Activated CD4-positive, alpha-beta T cell treated with anti-CD3 and anti-CD28 coated beads for 1 hour (primary cell): ENCODE measurements at regions not wholly inside any gene's neighbourhood (a gene's known extent, or its start where the extent isn't known, plus 50 kb on each side); places are given as distances from the start of the nearest gene placed in this dataset.
"Not testable (repeated sequence)": the region's sequence is repeated elsewhere in the genome, so short reads cannot be mapped to it uniquely, and the experiment has no call there.

Experiments
- DNase-seq: peaks from one replicate; pipeline ENCODE4 v3.0.0-alpha.2; 2020

DNA sequence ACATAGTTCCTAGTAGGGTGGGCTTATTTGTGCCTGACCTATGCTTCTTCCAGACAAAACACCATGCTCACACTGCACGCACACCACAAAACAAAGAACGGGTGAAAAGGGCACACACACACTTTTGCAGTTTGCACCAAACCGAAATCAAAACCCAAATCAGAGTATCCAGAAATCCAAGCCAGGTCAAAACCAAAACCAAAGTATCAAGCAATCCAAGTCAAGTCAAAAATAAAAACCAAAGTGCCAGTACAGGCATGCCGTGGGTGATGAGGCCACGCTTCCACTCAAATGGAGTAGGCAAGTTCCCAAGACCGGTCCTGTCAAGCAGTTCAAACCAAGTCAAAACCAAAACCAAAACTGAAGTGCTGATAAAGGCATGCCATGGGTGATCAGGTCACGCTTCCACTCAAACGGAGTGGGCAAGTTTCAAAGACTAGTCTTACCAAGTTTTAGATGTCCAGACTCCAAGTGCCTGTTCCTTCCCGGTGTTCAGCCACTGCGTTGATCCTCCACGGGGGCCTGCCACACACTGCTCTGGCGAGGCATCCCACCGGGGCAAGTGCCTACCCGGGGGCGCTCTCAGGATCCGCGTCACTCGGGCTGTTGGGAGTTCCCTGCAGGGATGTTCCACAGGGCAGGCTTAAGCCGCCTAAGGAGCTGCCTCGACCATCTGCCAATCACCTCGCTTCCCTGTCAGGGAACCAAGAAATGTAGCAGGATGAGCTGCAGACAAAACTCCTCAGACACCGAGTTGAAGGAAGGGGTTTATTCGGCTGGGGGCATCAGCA, 184.5 kb upstream of the SGO1 start:
- not testable (repeated sequence) for DNase-seq

DNA sequence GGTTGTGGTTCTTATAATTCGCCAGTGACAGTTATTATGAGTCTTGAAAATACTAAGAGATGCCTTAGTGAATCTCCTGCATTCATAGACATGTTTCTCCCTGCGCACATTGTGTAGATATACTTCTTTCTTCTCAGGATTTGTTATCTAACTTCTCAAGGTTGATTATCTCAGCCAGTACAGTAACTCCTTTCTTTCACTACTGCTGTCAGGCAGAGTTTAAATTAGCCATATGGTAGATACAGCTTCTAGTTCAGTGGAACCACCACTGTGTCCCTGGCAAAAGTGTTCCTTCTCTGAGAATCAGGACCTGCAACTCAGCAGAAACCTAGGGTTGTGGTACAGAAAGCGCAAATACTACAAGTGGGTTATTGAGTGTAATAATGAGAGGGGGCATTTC, 175.0 kb upstream of the SGO1 start:
- no peak for DNase-seq

DNA sequence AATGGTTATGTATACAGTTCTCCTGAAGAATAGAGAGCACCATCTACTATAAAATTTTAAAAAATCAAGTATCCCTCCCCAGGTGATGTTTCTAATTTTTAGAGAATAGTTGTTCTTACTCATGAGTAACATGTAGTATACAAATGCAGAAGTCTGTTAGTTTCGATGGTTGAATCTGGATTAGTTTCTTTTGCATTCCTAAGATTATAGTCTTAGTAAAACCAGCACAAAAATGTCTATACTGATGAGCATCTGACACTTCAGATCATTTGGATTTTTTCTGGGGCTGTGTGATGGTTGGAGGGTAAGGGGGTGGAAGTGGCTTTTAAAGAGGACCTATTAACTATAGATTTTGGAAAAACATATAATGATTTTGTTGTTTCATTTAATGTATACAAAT, 167.3 kb upstream of the SGO1 start:
- DNase-seq, result no peak

DNA sequence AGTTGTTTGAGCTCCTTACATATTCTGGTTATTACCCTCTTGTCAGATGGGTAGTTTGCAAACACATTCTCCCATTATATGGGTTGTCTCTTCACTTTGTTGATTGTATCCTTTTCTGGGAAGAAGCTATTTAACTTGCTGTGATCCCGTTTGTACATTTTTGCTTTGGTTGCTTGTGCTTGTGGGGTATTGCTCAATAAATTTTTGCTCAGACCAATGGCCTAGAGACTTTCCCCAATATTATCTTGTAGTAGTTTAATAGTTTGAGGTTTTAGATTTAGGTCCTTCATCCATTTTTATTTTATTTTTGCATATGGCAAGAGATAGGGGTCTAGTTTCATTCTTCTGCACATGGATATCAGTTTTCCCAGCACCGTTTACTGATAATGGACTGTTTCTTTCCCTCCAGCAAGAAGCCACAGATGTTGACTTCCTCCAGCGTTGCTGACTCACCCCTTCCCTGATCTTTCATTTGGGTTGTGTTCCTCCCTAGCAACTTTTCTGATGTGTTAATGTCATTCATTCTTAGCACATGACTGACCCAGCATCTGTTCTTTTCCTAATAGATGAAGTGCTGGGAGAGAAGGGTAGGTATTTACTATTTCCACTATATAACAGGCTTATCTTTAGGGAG, 166.7 kb upstream of the SGO1 start:
- no peak for DNase-seq

DNA sequence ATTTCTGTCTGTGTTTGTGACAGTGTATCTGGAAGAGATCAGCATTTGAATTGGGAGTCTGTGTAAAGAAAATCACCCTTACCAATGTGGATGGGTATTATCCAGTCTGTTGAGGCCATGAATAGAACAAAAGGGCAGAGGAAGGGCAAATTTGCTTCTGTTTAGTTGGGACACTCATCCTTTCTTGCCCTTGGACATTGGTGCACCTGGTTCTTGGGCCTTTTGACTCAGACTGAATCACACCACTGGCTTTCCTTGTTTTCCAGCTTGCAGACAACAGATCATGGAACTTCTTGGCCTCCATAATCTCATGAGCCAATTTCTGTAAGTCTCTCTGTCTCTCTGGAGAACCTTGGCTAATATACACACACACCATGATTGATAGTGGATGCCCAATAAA, 164.4 kb upstream of the SGO1 start:
- no peak for DNase-seq

DNA sequence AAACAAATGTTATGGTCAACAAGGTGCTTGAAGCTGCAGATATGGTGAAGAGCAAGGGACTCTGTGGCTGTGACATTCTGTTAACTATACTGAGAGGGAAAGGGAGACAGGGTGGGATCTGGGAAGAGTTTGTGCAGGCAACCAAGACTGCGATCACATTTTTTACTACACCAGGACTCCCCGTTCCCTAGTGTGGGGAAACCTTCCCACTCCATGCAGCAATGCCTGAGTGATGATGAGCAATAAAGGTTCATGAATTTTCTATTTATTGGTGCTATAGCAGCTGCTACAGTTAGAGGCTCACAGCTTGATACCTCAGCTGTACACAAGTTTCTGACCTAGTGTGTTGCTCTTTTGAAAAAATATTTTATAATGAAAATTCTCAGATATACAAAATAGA, 160.9 kb upstream of the SGO1 start:
- DNase-seq, result no peak

DNA sequence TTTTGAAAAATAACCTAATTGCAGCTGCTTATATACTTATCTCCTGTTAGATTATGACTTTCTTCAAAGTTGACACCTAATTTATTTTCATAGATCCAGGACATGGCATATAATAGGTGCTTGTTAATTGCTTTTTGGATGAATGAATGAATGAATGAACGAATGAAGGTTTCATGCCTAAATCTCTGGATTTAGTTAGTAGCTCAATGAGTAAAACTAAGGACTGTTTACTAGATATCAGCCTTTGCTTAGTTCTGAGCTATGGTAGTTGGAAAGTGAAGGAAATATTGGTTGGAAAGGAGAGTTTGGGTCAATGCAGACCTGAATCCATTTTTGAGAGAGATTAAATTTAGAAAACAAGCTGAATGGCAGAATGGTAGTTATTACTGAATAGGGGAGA, 160.4 kb upstream of the SGO1 start:
- DNase-seq, result no peak

DNA sequence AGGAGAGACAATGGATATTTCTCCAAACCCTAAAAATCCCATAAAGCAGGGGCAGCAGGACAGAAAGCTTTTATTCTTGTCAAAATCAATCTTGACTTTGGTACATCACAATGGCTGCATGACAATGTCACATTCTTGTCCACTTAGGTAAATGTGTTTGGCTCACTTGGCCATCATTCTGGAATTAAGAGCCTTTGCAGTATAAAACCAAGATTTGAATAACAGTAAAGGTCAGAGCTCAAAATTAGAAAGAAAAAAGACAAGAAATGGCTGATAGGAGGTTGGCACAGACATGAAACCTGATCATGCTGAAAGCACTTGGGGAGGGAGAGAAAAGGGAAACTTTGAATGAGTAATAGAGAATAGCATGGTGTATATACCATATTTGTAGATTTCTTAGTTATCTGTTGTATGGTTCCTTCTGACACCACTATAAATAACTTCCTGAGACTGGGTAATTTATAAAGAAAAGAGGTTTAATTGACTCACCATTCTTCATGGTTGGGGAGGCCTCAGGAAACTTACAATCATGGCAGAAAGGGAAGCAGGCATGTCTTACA, 158.5 kb upstream of the SGO1 start:
- no peak for DNase-seq

DNA sequence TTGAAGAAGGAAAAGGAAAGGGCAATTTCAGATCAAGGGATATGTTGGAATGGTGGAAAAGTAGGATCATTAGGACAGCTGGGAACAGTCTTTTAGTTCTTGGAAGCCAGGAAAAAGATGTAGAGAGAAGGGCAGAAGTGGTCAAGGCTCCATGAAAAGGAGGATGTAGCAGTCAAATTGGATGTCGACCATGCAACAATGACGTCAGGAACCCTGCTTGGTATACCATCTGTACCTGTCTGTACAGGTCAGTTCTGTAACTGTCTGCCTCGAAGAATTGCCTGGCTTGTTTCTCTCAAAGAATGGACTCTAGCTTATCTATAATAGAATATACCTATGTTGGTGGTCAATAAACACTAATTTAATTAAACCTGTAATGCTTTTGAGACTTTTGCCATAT, 157.8 kb upstream of the SGO1 start:
- DNase-seq, result no peak

DNA sequence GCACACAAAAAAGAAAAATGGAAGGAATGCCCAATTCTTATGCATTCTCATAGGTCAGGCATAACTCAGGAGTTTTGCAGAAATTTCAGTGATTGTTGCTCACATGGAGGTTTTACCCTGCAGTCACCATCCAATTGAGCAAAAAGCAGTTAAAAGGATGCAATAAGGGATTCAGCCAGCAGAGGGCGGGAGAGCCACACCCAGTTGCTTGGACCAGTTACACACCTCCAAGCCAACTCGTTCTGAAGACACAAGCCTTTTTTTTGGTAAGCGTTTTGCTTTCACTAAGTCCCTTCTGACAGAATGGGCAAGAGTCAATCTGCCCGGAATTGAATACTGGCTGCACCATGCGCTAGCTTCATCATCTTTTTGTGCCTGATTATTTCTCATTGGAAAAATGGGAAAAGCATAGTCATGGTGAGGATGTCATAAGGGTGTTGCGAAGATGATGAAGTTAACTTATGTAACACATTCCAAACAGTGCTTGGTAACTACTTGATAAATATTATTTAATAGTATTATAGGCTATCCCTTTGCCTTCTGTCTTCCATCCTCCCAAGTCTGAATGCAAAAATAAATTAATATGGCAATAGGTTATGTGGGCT, 154.4 kb upstream of the SGO1 start:
- peak; percentile 12 for DNase-seq

DNA sequence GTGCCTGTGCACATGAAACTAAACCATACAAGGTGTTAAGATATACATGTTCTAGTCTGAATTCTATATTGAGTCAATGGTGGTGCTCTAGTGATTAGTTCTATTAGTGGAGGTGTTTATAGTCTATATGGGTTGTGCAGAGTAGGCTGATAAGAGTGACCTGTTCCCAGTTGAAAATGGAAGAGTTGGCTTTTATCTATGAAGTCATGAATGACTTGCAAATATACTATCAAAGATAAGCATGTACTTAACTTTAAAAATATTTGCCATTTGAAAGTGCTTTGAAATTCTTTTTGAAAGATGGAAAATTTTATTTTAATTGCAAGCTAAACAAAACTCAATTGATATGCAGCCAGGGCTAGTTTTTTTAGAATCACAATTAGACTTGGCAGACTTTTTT, 150.6 kb upstream of the SGO1 start:
- no peak for DNase-seq

DNA sequence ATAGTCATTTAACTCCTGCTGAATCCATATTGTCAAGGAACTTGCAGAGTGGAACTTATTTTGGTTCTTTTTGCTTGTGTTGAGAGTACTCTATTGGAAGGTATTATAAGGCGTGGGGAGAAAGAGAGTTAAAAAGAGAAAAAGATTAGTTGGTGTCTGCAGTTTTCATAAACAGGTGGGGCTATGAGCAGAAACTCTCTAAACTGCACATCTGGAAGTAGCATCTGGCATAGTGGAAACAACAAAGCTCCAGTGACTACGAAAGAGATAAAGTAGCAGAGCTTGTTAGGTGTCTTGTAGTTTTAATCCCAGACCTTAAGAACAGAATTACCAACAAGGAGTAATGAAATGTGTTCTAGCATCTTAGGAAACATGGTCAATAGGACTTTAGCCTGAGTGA, 148.8 kb upstream of the SGO1 start:
- no peak for DNase-seq

DNA sequence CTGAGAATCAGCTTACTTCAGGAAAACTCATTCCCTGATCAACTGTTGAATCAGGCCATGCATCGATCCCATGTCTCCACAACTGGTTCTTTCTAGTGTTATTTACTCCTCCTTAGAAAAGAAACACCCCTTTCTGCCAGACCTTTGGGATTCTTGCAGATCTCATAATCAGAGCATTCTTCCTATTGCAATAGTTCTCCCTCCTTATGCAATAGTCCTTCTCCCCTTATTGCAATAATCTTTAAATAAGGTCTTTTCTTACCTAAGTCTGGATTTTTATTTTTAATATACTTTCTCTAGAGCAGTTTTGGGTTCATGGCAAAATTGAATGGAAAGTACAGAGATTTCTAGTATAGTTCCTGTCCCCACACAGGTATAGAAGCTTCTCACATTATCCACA, 141.9 kb upstream of the SGO1 start:
- DNase-seq, result no peak

DNA sequence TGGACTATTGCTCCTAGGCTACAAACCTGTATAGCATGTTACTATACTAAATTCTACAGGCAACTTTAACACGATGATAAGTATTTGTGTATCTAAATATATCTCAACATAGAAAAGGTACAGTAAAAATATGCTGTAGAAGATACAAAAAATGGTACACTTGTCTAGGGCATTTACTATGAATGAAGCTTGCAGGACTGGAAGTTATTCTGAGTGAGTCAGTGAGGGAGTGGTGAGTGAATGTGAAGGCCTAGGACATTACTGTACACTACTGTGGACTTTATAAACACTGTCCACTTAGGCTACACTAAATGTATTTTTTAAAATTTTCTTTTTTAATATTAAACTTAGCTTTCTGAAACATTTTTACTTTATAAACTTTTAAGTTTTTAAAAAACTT, 140.5 kb upstream of the SGO1 start:
- no peak for DNase-seq

DNA sequence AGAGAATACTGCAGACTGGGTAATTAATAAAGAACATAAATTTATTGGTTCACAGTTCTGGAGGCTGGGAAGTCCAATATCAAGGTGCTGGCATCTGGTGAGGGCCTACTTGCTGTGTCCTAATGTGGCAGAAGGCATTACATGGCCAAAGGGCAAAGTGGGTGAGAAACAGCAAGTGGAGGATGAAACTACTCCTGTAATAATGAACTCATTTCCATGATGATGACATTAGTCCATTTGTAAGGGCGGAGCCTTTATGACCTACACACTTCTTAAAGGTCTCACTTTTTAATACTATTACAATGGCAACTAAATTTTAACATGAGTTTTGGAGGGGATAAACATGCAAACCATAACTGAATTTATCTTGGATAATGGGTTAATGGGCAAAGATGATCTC, 139.6 kb upstream of the SGO1 start:
- no peak for DNase-seq

DNA sequence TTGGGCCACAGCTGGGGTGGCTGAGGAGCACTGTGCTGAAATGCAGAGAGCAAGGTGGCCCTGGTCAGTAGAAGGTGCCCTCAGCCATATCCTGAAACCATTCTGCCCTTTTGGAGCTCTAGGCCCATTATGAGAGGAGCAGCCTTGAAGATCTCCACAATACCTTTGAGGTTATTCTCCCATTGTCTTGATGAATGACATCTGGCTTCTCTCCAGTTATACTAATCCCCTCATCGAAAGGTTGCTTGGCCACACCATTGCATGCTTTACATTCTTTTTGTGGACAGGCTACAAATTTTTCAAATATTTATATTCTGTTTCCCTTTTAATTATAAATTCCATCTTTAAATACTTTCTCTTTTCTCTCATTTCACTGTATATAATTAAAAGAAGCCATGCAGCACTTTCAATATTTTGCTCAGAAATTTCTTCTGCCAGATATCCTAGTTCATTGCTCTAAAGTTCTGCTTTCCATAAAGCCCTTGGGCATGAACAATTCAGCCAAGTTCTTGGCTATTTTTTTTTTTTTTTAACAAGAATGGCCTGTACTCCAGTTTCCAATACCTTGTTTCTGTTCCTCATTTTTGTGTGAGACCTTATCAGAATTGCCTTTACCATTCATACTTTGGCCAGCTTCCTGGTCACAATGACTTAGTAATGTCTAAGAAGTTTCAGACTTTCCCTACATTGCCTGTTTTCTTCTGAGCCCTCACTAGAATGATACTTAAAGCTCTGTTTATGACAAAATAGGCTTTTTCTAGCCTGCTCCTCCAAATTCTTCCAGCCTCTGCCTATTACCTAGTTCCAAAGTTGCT, 138.9 kb upstream of the SGO1 start:
- DNase-seq, result no peak

DNA sequence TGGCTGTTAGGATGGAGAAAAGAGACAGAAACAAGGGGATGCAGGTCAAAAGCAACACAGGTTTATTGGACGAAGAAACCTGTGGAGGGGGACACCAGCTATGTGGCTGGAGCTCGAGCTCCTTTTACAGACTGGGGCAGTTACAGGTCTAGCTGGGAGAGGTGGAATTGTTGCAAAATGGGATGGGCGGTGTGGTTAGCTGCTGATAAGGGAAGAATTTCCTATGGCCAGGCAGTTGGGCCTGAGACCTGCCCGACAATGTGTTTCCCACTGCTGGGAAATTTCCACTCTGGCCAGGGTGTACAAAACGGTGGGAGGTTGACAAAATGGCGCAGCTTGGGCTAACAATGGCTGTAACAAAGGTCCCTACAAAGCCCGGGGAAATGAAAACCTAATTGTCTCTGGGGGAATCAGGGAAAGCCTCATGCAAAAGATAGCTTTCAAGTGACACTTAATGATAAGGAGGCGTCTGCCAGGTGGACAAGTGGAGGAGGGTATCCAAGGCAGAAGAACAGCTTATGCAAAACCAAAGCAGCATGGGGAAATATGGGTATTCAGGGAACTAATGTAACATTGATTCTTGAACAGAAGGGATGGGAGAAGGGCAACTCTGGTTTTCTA, 137.4 kb upstream of the SGO1 start:
- DNase-seq, result no peak

DNA sequence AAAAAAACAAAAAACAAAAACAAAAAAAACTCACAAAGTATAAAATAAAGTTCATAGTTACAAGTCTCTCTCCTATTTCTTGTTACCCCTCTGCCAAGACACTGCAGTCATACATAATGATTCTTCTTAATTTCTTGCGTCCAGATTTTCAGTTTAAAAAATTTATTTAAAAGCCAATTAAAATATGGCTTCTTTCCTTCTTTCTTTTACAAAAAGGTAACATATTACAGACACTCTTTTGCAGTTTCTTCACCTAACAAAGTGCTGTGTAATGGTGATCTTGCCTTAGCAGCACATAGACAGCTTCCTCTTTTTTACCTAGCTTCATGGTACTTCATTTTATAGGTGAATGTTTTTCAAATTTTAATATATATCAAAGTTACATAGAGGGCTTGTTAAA, 136.1 kb upstream of the SGO1 start:
- no peak for DNase-seq

DNA sequence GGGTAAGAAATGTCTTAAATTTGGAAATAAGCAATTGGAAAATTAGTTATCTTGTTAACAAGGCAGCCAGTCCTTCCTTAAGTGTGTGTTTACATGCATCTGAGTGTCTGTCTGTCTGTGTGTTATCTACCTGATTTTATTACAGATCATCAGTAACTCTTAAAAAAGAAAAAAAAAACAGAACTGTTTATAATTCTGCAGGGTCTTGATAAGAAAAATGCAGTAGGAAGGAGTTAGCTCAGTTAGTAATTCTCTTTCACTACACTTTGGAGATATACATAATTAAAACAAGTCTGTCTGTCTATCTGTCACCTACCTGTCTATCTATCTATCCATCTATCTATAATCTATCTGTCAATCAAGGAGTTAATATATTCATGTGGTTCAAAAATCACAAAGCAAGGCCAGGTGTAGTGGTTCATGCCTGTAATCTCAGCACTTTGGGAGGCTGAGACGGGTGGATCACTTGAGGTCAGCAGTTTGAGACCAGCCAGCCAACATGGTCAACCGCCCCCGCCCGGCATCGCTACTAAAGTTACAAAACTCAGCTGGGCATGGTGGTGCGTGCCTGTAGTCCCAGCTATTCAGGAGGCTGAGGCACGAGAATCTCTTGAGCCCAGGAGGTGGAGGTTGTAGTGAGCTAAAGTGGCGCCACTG, 135.5 kb upstream of the SGO1 start:
- no peak for DNase-seq

DNA sequence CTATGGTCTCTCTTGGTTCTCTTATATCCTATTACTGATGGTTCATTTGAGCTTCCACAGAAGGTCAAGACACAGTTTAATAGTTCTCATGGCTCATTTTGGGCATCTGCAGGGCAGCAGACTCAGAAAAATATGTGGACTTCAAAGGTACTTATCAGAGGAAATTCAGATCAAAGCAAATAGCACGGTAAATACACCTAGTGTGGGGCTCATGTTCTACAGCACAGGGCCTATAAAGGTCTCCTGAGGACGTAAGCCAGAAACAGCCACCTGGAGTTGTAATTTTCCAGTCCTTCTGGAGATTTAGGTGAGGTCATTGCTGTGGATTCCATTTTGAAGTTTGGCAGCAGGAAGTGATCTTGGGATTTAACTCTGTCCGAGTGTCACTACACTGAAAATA, 134.5 kb upstream of the SGO1 start:
- no peak for DNase-seq

DNA sequence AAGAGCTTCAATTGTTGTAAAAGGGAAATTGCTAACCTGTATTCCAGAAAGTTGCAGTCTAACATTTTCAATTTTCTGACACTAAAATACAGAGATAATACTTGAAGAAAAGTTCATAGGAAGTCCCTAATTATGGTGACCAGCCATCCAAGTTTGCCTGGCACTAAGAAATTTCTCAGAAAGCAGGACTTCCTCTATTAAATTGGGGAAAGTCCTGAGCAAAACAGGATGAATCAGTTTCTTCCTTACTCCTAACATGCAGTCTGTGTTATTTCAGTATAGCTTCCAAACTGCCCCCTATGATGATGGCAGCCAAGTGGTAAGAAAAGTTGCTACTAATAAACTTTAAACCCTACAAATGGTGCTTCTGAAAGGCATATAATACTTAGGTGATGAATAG, 133.5 kb upstream of the SGO1 start:
- DNase-seq, result no peak

DNA sequence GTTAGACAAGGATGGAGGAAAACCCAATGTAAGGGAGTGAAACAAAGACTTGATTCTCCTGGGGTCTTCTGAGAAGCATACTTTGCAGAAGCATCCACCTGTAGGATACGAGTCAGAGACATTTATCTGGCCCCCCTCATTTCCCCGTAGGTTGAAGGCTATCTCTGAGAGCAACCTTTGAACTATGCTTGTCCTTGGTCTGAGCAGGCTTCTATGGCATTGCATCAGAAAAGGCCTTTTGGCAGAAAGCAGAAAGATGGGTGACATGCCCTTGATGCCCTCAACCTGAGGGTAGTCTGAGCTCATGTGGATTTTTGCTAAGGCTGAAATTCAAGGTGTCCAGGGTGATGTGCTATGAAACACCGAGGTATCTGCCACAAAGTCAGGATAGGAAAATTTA, 131.6 kb upstream of the SGO1 start:
- DNase-seq, result no peak
